22Rv1 (cell line): ENCODE measurements at regions not wholly inside any gene's neighbourhood (a gene's known extent, or its start where the extent isn't known, plus 50 kb on each side); places are given as distances from the start of the nearest gene placed in this dataset.

Source experiments
- ZFX ChIP-seq: fragments of 450-650 bp; IDR thresholded peaks from 2 replicates; pipeline ENCODE4 v1.6.1; 2017; ENCODE audit warnings: antibody characterized with exemption, borderline replicate concordance
- TF ChIP-seq, protein P1 (sequence below): fragments of 450-650 bp; IDR thresholded peaks from 2 replicates; pipeline ENCODE4 v1.5.1; 2017; ENCODE audit warnings: mild to moderate bottlenecking

DNA sequence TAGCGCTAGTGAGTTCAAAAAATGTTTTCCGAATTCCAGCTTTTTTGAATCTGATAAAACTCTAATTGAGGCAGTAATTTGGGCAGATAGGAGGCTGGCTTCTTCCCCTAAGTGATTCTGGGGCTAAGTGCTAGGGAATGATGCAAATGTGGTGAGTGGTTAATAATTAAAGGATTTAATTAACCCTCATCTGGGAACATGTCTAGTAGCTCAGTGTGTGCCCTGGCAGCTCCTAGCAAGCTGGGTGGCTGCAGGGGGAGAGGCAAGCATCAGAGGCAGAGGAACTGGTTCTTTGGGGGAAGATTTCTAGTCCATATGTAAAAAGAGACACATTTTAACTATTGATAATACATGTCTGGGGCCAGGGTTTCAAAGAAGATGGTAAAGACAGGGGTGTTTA lies 354.5 kb downstream of the WDR11 start:
- TF ChIP-seq, protein P1, sequence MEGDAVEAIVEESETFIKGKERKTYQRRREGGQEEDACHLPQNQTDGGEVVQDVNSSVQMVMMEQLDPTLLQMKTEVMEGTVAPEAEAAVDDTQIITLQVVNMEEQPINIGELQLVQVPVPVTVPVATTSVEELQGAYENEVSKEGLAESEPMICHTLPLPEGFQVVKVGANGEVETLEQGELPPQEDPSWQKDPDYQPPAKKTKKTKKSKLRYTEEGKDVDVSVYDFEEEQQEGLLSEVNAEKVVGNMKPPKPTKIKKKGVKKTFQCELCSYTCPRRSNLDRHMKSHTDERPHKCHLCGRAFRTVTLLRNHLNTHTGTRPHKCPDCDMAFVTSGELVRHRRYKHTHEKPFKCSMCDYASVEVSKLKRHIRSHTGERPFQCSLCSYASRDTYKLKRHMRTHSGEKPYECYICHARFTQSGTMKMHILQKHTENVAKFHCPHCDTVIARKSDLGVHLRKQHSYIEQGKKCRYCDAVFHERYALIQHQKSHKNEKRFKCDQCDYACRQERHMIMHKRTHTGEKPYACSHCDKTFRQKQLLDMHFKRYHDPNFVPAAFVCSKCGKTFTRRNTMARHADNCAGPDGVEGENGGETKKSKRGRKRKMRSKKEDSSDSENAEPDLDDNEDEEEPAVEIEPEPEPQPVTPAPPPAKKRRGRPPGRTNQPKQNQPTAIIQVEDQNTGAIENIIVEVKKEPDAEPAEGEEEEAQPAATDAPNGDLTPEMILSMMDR = no peak
- no peak for TF ChIP-seq ZFX
